Ectodermal cell (in vitro differentiated cells): ENCODE measurements at regions not wholly inside any gene's neighbourhood (a gene's known extent, or its start where the extent isn't known, plus 50 kb on each side); places are given as distances from the start of the nearest gene placed in this dataset.

Source experiments
- H3K27ac ChIP-seq: 2 replicates; pipeline ENCODE4 v1.7.0; 2013; ENCODE audit warnings: mild to moderate bottlenecking, low read depth, low read length; ENCODE audit not compliant: insufficient read depth, poor library complexity, severe bottlenecking
- H3K27me3 ChIP-seq: 2 replicates; pipeline ENCODE4 v1.7.0; 2013; ENCODE audit warnings: mild to moderate bottlenecking, low read length; ENCODE audit not compliant: insufficient read depth, control insufficient read depth, poor library complexity, severe bottlenecking
- H3K36me3 ChIP-seq: one replicate; pipeline ENCODE4 v1.7.0; 2013; ENCODE audit warnings: low read length; ENCODE audit not compliant: control insufficient read depth, insufficient read depth
- H3K4me1 ChIP-seq: one replicate; pipeline ENCODE4 v1.7.0; 2013; ENCODE audit warnings: low read length; ENCODE audit not compliant: control insufficient read depth, insufficient read depth
- H3K4me3 ChIP-seq: 2 replicates; pipeline ENCODE4 v1.7.0; 2013; ENCODE audit warnings: low read depth, low read length, control low read depth; ENCODE audit not compliant: insufficient read depth
- H3K9me3 ChIP-seq: 2 replicates; pipeline ENCODE4 v1.7.0; 2013; ENCODE audit warnings: mild to moderate bottlenecking, low read length, moderate library complexity; ENCODE audit not compliant: control insufficient read depth
- WGBS, 2 experiments: methylation state at CpG; one replicate each; pipeline ENCODE4 v1.1.7; 2013; ENCODE audit warnings: missing lambda C conversion rate in 2 of 2; 5-methylcytosine and 5-hydroxymethylcytosine counted together

DNA sequence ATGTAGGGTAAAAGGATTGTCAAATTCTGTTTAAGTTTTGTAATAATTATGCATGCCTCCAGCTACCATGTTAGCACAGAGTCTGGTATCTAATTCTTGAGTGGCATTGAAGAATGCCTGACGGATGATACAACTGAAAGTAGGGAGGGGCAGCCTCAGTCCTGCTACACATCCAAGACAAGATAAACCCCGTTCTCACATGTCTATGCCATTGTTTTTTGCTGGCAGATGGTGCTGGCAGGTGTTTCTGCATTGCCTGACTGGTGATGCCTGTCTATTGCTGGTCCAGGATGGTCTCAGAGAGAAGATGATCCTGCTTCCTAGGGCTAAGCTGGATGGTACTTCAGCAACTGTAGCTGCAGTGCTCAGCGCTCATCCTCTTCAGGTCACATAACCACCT lies 245.8 kb upstream of the NAV3 start:
- no peaks in the 10 kb centered on the region for H3K36me3 ChIP-seq

DNA sequence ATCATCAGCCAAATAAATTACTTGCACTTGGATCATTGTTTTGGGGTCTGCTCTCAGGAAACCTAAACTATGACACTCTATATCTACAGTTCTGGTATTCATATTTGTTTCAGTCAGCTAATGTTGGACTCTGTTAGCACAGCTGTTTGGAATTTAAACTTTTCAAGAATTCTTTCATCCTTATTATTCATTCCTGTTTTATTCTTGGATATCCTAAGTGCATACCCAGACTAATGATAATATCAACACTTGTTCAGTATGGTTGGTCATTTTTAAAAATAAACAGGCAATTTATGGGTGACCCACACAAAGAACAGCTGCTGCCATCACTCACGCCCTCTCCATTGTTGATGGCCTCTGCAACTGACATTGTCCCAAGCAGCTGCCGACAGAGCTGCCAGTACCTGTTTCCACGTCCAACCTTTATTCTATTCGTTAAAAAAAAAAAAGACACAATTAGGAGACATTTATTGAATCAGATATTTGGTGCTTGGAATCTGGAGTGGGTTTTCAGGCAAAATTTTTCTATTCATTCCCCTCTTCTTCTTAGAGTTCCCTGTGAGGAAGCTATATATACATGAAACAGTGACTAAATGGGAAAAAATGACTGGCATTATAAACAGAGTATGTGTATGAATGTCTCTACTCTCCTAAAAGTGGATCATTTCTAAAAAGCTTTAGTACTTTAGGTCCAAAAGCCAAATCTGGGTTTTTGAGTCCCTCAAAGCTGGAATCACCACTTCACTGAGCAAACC lies 252.1 kb upstream of the NAV3 start:
- Histone ChIP-seq H3K27ac (no peak overlapping the region), H3K27me3 (no peaks in the 10 kb centered on the region), H3K4me3 (no peak overlapping the region), H3K9me3 (no peaks in the 10 kb centered on the region), H3K36me3 (no peaks in the 10 kb centered on the region), H3K4me1 (no peaks in the 10 kb centered on the region)
- 46 to 72% methylated on average over 2 to 4 of the region's 4 CpGs for WGBS, 2 experiments

More for the DNA sequence above, 245.8 kb upstream of the NAV3 start:
- Histone ChIP-seq H3K4me1 (no peaks in the 10 kb centered on the region), H3K27me3 (no peaks in the 10 kb centered on the region), H3K4me3 (no peak overlapping the region), H3K9me3 (no peaks in the 10 kb centered on the region), H3K27ac (no peak overlapping the region)
- WGBS, 2 experiments, result 86 to 89% methylated on average over 3 of the region's 3 CpGs

DNA sequence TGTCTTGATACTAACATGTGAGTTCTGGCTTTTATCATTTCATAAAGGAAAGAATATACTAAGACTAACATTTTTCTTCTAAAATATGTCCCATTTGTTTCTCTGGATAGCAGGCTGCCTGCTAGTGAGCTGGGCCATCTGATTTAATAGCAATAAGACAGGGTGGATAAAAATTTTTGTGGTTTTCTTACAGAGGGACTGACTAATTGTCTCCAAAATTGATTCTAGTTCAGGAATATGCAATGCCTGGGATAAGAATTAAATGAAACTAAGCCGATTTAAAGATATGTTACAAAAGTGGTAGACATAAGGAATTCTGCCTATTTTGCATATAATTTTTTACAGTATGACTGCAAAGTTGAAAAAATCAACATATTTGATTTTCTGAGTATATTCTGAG lies 252.9 kb upstream of the NAV3 start:
- Histone ChIP-seq H3K27me3 (no peaks in the 10 kb centered on the region), H3K4me3 (no peak overlapping the region), H3K4me1 (no peaks in the 10 kb centered on the region), H3K36me3 (no peaks in the 10 kb centered on the region), H3K27ac (no peak overlapping the region), H3K9me3 (no peaks in the 10 kb centered on the region)
- 90 to 91% methylated on average over 1 of the region's 1 CpG for WGBS, 2 experiments

- no peak overlapping the region for H3K4me3 ChIP-seq
- no peaks in the 10 kb centered on the region for H3K4me1 ChIP-seq
- no peak overlapping the region for H3K27ac ChIP-seq
- no peaks in the 10 kb centered on the region for H3K36me3 ChIP-seq
- no peaks in the 10 kb centered on the region for H3K9me3 ChIP-seq
- 98 to 100% methylated on average over 2 of the region's 2 CpGs for WGBS, 2 experiments
- H3K27me3 ChIP-seq, result no peaks in the 10 kb centered on the region
These were observed 255.2 kb upstream of the NAV3 start for GRCh38 chr12:77575376-77575919.

DNA sequence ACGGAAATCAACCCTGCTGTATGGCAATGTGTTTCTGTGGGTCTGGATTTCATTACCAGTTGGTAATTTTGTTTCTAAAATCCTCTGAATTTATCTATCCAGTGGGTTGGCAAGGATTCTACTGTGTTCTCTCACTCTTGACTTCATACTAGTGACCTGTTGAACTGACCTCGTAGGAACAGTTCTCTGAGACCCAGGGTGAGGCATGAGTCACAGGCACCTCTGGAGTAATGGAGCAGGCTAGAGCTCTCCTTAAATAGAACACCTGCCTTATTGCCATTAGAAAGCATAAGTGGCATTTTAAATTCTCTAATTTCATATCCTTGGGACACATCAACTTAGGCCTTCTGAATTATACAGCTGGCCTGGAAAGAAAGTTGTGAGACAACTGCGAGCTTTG lies 258.3 kb upstream of the NAV3 start:
- no peak overlapping the region for H3K4me3 ChIP-seq
- WGBS, 2 experiments, result 94 to 95% methylated on average over 3 of the region's 3 CpGs

GRCh38 chr12:77571768-77572167 lies 258.9 kb upstream of the NAV3 start:
- no peaks in the 10 kb centered on the region for H3K36me3 ChIP-seq
- WGBS, 2 experiments, result 97 to 99% methylated on average over 7 of the region's 7 CpGs
- H3K27me3 ChIP-seq, result no peaks in the 10 kb centered on the region
- H3K4me1 ChIP-seq, result no peaks in the 10 kb centered on the region
- no peaks in the 10 kb centered on the region for H3K9me3 ChIP-seq
- H3K4me3 ChIP-seq, result no peak overlapping the region
- no peak overlapping the region for H3K27ac ChIP-seq

More for the DNA sequence above, 258.3 kb upstream of the NAV3 start:
- Histone ChIP-seq H3K27ac (no peak overlapping the region), H3K27me3 (no peaks in the 10 kb centered on the region), H3K4me1 (no peaks in the 10 kb centered on the region), H3K36me3 (no peaks in the 10 kb centered on the region), H3K9me3 (no peaks in the 10 kb centered on the region)

- no peaks in the 10 kb centered on the region for H3K36me3 ChIP-seq
- H3K27ac ChIP-seq, result no peak overlapping the region
- WGBS, 2 experiments, result 96 to 99% methylated on average over 2 to 3 of the region's 4 CpGs
- H3K27me3 ChIP-seq, result no peaks in the 10 kb centered on the region
- H3K4me1 ChIP-seq, result no peaks in the 10 kb centered on the region
- H3K9me3 ChIP-seq, result no peaks in the 10 kb centered on the region
- H3K4me3 ChIP-seq, result no peak overlapping the region
These were observed 259.6 kb upstream of the NAV3 start for GRCh38 chr12:77571127-77571526.

- H3K4me3 ChIP-seq, result no peak overlapping the region
- WGBS, 2 experiments, result 91 to 99% methylated on average over 3 of the region's 3 CpGs
- H3K9me3 ChIP-seq, result no peaks in the 10 kb centered on the region
- no peaks in the 10 kb centered on the region for H3K4me1 ChIP-seq
- H3K27me3 ChIP-seq, result no peaks in the 10 kb centered on the region
- no peaks in the 10 kb centered on the region for H3K36me3 ChIP-seq
- no peak overlapping the region for H3K27ac ChIP-seq
These were observed 260.8 kb upstream of the NAV3 start for GRCh38 chr12:77569876-77570275.

DNA sequence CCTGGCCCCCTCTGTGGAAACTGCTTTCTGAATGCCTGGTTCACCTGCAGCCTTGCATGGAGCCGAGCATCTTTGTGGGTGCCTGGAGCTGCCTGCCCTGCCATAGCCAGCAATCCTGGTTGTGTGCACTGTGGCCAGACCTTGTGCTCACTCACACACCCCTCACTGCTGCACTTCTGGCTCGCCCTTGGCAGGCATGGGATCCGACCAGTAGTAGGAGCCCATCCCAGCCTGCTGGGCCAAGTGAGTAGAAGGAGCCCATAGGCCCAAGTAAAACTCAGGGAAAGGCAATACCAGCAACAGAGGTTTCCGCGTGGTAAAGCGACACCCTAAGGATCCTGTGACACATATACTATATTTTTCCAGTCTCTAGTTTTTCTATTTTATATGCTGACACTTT lies 270.0 kb upstream of the NAV3 start:
- 74 to 95% methylated on average over 6 of the region's 6 CpGs for WGBS, 2 experiments

DNA sequence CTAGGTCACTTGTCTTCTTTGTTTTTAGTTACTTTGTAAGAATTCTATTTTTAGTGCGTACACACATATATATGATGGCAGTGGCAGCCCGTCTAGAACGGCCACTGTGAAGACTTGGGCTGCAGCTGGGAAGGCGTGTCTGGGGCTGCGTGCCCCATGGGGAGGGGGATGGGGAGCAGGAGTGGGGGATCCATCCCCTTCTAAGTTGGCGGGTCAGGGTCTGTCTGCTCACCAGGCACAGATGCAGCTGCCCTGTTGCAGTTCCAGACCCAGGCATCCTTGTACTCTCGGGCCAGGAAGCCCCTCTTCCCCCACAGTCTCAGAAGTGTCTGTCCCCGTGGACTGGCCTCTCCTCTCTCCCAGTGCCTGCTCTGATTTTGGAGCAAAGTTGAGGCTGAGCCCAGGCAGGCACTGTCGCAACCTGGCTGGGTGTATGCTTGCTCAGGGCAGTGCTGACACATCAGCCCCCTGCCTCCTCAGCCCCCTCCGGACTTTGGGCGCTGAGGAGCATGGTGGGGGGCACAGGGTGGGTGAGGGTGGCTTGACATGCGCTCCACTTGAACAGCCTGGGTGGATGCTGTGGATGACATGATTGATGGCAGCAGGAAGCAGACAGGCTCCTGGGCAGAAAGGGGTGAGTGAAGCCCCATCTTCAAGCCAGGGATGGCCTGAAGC lies 271.2 kb upstream of the NAV3 start:
- WGBS, 2 experiments, result 89 to 91% methylated on average over 12 of the region's 12 CpGs
- no peak overlapping the region for H3K4me3 ChIP-seq
- no peak overlapping the region for H3K27ac ChIP-seq
- no peaks in the 10 kb centered on the region for H3K4me1 ChIP-seq
- no peaks in the 10 kb centered on the region for H3K27me3 ChIP-seq
- no peaks in the 10 kb centered on the region for H3K9me3 ChIP-seq
- no peaks in the 10 kb centered on the region for H3K36me3 ChIP-seq

More for the DNA sequence above, 270.0 kb upstream of the NAV3 start:
- Histone ChIP-seq H3K27me3 (no peaks in the 10 kb centered on the region), H3K4me1 (no peaks in the 10 kb centered on the region), H3K4me3 (no peak overlapping the region), H3K36me3 (no peaks in the 10 kb centered on the region), H3K9me3 (no peaks in the 10 kb centered on the region), H3K27ac (no peak overlapping the region)
